Tibial nerve (tissue), 4 donors: ENCODE measurements at regions not wholly inside any gene's neighbourhood (a gene's known extent, or its start where the extent isn't known, plus 50 kb on each side); places are given as distances from the start of the nearest gene placed in this dataset.

Experiments
- EP300 ChIP-seq, 2 donors: sonication (generic); formaldehyde crosslinking; IDR thresholded peaks; one replicate each; pipeline ENCODE4 v1.6.1; 2017; ENCODE audit warnings: antibody characterized with exemption in 2 of 2, mild to moderate bottlenecking in 1 of 2
- POLR2A ChIP-seq, 2 donors: fragments of 450-650 bp; IDR thresholded peaks; one replicate each; pipeline ENCODE4 v1.6.1; 2017; ENCODE audit warnings: antibody characterized with exemption in 2 of 2, mild to moderate bottlenecking in 2 of 2, moderate library complexity in 2 of 2
- TF ChIP-seq, protein P1 (sequence below), 5 experiments: fragments of 200-600 bp in 3 of 5; fragments of 450-650 bp in 2 of 5; sonication (generic) in 3 of 5; IDR thresholded peaks; one replicate each; pipeline ENCODE4 v1.5.1; 2016 to 2019; ENCODE audit warnings: antibody characterized with exemption in 5 of 5, mild to moderate bottlenecking in 3 of 5, moderate library complexity in 2 of 5

DNA sequence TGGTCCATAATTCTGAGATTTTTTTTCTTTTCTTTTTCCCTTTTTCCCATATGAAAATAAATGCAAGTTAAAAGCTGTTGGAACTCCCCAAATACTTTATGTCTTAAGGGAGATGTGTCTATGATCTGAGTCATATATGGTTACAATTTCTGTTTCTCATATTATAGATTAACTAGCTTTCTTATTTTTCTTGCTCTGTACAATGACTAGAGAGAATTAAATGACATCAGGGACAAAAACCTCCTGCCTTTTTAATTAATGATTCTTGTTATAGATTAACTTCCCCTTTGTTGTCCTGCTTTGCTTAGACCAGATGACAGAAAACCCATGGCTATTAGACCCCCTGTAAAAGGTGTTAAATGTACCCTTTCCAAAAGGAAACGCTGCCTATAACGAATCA, 643.9 kb upstream of the NXPH2 start:
- TF ChIP-seq, protein P1, sequence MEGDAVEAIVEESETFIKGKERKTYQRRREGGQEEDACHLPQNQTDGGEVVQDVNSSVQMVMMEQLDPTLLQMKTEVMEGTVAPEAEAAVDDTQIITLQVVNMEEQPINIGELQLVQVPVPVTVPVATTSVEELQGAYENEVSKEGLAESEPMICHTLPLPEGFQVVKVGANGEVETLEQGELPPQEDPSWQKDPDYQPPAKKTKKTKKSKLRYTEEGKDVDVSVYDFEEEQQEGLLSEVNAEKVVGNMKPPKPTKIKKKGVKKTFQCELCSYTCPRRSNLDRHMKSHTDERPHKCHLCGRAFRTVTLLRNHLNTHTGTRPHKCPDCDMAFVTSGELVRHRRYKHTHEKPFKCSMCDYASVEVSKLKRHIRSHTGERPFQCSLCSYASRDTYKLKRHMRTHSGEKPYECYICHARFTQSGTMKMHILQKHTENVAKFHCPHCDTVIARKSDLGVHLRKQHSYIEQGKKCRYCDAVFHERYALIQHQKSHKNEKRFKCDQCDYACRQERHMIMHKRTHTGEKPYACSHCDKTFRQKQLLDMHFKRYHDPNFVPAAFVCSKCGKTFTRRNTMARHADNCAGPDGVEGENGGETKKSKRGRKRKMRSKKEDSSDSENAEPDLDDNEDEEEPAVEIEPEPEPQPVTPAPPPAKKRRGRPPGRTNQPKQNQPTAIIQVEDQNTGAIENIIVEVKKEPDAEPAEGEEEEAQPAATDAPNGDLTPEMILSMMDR (IDR thresholded peaks at IDR 0.05) = no peak
- TF ChIP-seq EP300 (IDR thresholded peaks at IDR 0.05) (no peak), POLR2A (IDR thresholded peaks at IDR 0.05) (no peak)
